Left lung (tissue), 4 donors: ENCODE measurements at regions not wholly inside any gene's neighbourhood (a gene's known extent, or its start where the extent isn't known, plus 50 kb on each side); places are given as distances from the start of the nearest gene placed in this dataset.

Source experiments
- ATAC-seq: fragments of 200-7000 bp; cut with Tn5 transposase; one replicate; pipeline ENCODE4 v1.9.1; 2020; ENCODE audit warnings: moderate library complexity
- DNase-seq, 4 donors: peaks; one replicate each; pipeline ENCODE4 v3.0.0-alpha.2; 2013 to 2020
- H3K27ac ChIP-seq, 2 donors: fragments of 200-600 bp; sonication (generic) in 1 of 2; one replicate each; pipeline versions ENCODE4 v1.5.0 to v1.8.0; 2020 to 2021
- H3K27me3 ChIP-seq, 2 donors: fragments of 200-600 bp; sonication (generic) in 1 of 2; one replicate each; pipeline versions ENCODE4 v1.5.0 to v1.8.0; 2020 to 2021
- H3K36me3 ChIP-seq, 2 donors: fragments of 200-600 bp; sonication (generic) in 1 of 2; one replicate each; pipeline versions ENCODE4 v1.5.0 to v1.8.0; 2020 to 2021
- H3K4me1 ChIP-seq, 2 donors: fragments of 200-600 bp; one replicate each; pipeline ENCODE4 v1.8.0; 2021
- H3K4me3 ChIP-seq, 2 donors: fragments of 200-600 bp; sonication (generic) in 1 of 2; one replicate each; pipeline versions ENCODE4 v1.5.0 to v1.8.0; 2020 to 2021; ENCODE audit warnings: mild to moderate bottlenecking in 1 of 2
- H3K9me3 ChIP-seq, 2 donors: fragments of 200-600 bp; sonication (generic) in 1 of 2; one replicate each; pipeline versions ENCODE4 v1.5.0 to v1.8.0; 2020 to 2021
- CTCF ChIP-seq, 2 donors: fragments of 200-600 bp; sonication (generic) in 1 of 2; IDR thresholded peaks; one replicate each; pipeline versions ENCODE4 v1.5.0 to v1.8.0; 2021; ENCODE audit warnings: antibody characterized with exemption in 2 of 2
- intact Hi-C, 2 donors: fragments of 100-400 bp; cut with DNase I; formaldehyde crosslinking; loops; one replicate each; pipeline versions ENCODE4 v1.11.2 to v1.14.2; 2022
- donor health status: DM: no; HTN: yes; CAD: no.
- donor health status: DM: no; HTN: no; CAD: no.

GRCh38 chr2:67802291-67802690 lies 260.5 kb downstream of the C1D start:
- Histone ChIP-seq H3K36me3 (no peaks in the 10 kb centered on the region), H3K27ac (no peak overlapping the region), H3K27me3 (no peaks in the 10 kb centered on the region), H3K4me3 (no peak overlapping the region), H3K9me3 (peaks cover 0 to 4% of the 10 kb centered on the region in 2 donors), H3K4me1 (peaks cover 3 to 5% of the 10 kb centered on the region in 2 donors)
- intact Hi-C loops: no loop called here
- no peak for TF ChIP-seq CTCF (IDR thresholded peaks at IDR 0.05)
- no peak for ATAC-seq
- no peak for DNase-seq

- TF ChIP-seq CTCF (IDR thresholded peaks at IDR 0.05): no peak
Measured at GRCh38 chr2:67802824-67803223, 260.0 kb downstream of the C1D start.

GRCh38 chr2:67806816-67807215 lies 256.0 kb downstream of the C1D start:
- no peaks in the 10 kb centered on the region for H3K27me3 ChIP-seq
- ATAC-seq (no peak), DNase-seq (no peak)
- H3K4me3 ChIP-seq: no peak overlapping the region
- no peaks in the 10 kb centered on the region for H3K4me1 ChIP-seq
- H3K9me3 ChIP-seq: peaks cover 0 to 14% of the 10 kb centered on the region in 2 donors
- no peak overlapping the region for H3K27ac ChIP-seq
- no peaks in the 10 kb centered on the region for H3K36me3 ChIP-seq
- intact Hi-C loops: no loop called here
- TF ChIP-seq CTCF (IDR thresholded peaks at IDR 0.05): no peak

More at GRCh38 chr2:67802824-67803223, 260.0 kb downstream of the C1D start:
- intact Hi-C loops: no loop called here
- peaks cover 0 to 6% of the 10 kb centered on the region in 2 donors for H3K9me3 ChIP-seq
- no peaks in the 10 kb centered on the region for H3K27me3 ChIP-seq
- H3K27ac ChIP-seq: no peak overlapping the region
- no peak overlapping the region for H3K4me3 ChIP-seq
- no peaks in the 10 kb centered on the region for H3K36me3 ChIP-seq
- DNase-seq: no peak
- H3K4me1 ChIP-seq: peaks cover 0 to 3% of the 10 kb centered on the region in 2 donors
- ATAC-seq: no peak

GRCh38 chr2:67808112-67808511 lies 254.7 kb downstream of the C1D start:
- Histone ChIP-seq H3K4me3 (no peak overlapping the region), H3K27ac (no peak overlapping the region), H3K36me3 (no peaks in the 10 kb centered on the region), H3K4me1 (no peaks in the 10 kb centered on the region), H3K9me3 (peaks cover 0 to 14% of the 10 kb centered on the region in 2 donors), H3K27me3 (no peaks in the 10 kb centered on the region)
- ATAC-seq: no peak
- TF ChIP-seq CTCF (IDR thresholded peaks at IDR 0.05): no peak
- DNase-seq: no peak
- intact Hi-C loops: no loop called here

GRCh38 chr2:67812682-67813081 lies 250.1 kb downstream of the C1D start:
- no peak for TF ChIP-seq CTCF (IDR thresholded peaks at IDR 0.05)
- no peaks in the 10 kb centered on the region for H3K4me1 ChIP-seq
- no peak overlapping the region for H3K4me3 ChIP-seq
- H3K36me3 ChIP-seq: no peaks in the 10 kb centered on the region
- ATAC-seq (no peak), DNase-seq (no peak)
- H3K27ac ChIP-seq: no peak overlapping the region
- peaks cover 0 to 8% of the 10 kb centered on the region in 2 donors for H3K9me3 ChIP-seq
- intact Hi-C loops: no loop called here
- H3K27me3 ChIP-seq: no peaks in the 10 kb centered on the region
